ELF-1 (cell line): ENCODE measurements at regions not wholly inside any gene's neighbourhood (a gene's known extent, or its start where the extent isn't known, plus 50 kb on each side); places are given as distances from the start of the nearest gene placed in this dataset.

Experiments used
- DNase-seq: peaks from one replicate; pipeline ENCODE4 v3.0.0-alpha.2; 2016; ENCODE audit warnings: low read depth, low spot score

- DNase-seq: no peak
Measured at GRCh38 chr4:155616117-155616516, 50.5 kb upstream of the GUCY1A1 start.

- no peak for DNase-seq
Measured at GRCh38 chr4:155615081-155615887, 51.4 kb upstream of the GUCY1A1 start.

GRCh38 chr4:155614111-155614762 is 52.4 kb upstream of the GUCY1A1 start:
- no peak for DNase-seq

GRCh38 chr4:155612074-155612473 is 54.6 kb upstream of the GUCY1A1 start:
- no peak for DNase-seq

- DNase-seq: no peak
Measured at GRCh38 chr4:155611501-155611900, 55.1 kb upstream of the GUCY1A1 start.

- no peak for DNase-seq
Measured at GRCh38 chr4:155610143-155610542, 56.5 kb upstream of the GUCY1A1 start.

- no peak for DNase-seq
Measured at GRCh38 chr4:155609455-155610059, 57.1 kb upstream of the GUCY1A1 start.

GRCh38 chr4:155608225-155608885 is 58.3 kb upstream of the GUCY1A1 start:
- DNase-seq: no peak

GRCh38 chr4:155607481-155607880 is 59.2 kb upstream of the GUCY1A1 start:
- no peak for DNase-seq

- no peak for DNase-seq
Measured at GRCh38 chr4:155604718-155605626, 61.7 kb upstream of the GUCY1A1 start.

GRCh38 chr4:155603360-155603891 is 63.2 kb upstream of the GUCY1A1 start:
- DNase-seq: peak; percentile 24

GRCh38 chr4:155602351-155603140 is 64.1 kb upstream of the GUCY1A1 start:
- peak; percentile 90 for DNase-seq

- no peak for DNase-seq
Measured at GRCh38 chr4:155600244-155600643, 66.4 kb upstream of the GUCY1A1 start.

GRCh38 chr4:155599596-155599995 is 67.1 kb upstream of the GUCY1A1 start:
- DNase-seq: no peak

GRCh38 chr4:155599085-155599484 is 67.6 kb upstream of the GUCY1A1 start:
- DNase-seq: no peak

GRCh38 chr4:155597933-155598451 is 68.7 kb upstream of the GUCY1A1 start:
- DNase-seq: no peak

GRCh38 chr4:155597281-155597680 is 69.4 kb upstream of the GUCY1A1 start:
- no peak for DNase-seq

- DNase-seq: no peak
Measured at GRCh38 chr4:155593793-155594192, 72.9 kb upstream of the GUCY1A1 start.

GRCh38 chr4:155592938-155593297 is 73.7 kb upstream of the GUCY1A1 start:
- DNase-seq: no peak
